Endothelial cell of umbilical vein (primary cell): ENCODE measurements at regions not wholly inside any gene's neighbourhood (a gene's known extent, or its start where the extent isn't known, plus 50 kb on each side); places are given as distances from the start of the nearest gene placed in this dataset.

ENCODE experiments used
- CTCF ChIP-seq, 2 donors: IDR thresholded peaks; 1 replicate in 1 of 2; 2 replicates in 1 of 2; pipeline ENCODE4 v1.5.1; 2011; ENCODE audit warnings: low read length in 2 of 2, mild to moderate bottlenecking in 2 of 2, moderate library complexity in 2 of 2, control low read depth in 1 of 2, inconsistent platforms in 1 of 2, low read depth in 1 of 2; ENCODE audit not compliant: insufficient read depth in 1 of 2; ENCODE audit errors: extremely low read depth in 1 of 2
- EZH2 ChIP-seq: IDR thresholded peaks from 2 replicates; pipeline ENCODE4 v1.6.1; 2012; ENCODE audit warnings: borderline replicate concordance, low read depth, mild to moderate bottlenecking, moderate library complexity, low read length, inconsistent platforms; ENCODE audit not compliant: severe bottlenecking
- POLR2A ChIP-seq: IDR thresholded peaks from 2 replicates; pipeline ENCODE4 v1.6.1; 2012; ENCODE audit warnings: low read depth, mild to moderate bottlenecking, control low read depth, low read length
- POLR2AphosphoS5 ChIP-seq: IDR thresholded peaks from 2 replicates; pipeline ENCODE4 v1.6.1; 2012; ENCODE audit warnings: low read depth, mild to moderate bottlenecking, control low read depth, low read length, moderate library complexity; ENCODE audit not compliant: insufficient read depth

DNA sequence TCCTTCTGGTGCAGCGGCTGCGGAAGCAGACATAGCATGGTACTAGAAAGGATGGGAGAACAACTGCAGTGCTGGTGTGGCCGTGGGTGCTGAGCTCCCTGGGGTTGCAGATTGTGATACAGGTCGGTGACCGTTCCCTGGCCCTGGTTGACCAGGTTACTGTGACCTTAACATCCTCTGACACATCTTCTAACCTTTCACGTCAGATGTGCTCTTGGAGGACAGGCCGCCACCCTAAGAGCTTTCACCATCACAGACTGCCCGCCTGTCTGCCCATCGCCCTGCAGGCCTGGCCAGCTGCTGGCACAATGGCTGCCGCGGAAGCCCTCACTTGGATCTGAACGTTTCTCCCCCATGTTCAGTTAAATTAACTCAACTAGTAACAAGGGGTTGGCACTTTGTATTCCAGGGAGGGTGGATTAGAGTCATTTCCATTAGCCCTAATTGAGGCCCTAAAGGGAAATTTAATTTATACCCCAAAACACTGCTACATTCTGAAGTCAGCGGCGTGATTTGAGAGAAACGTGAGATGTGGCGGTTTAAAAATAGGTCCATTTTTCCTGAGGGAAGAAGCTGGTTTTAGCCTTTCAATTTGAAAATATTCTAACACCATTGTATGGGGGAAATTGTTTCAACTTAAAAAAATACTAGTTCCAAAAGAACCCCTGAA, 443.9 kb upstream of the CDH4 start:
- TF ChIP-seq CTCF (IDR thresholded peaks at IDR 0.05; ENCODE audit: extremely low read depth in 1 of 2, insufficient read depth in 1 of 2, low read depth in 1 of 2, low read length in 2 of 2), result no peak
- no peak for TF ChIP-seq POLR2AphosphoS5
- no peak for TF ChIP-seq POLR2A
- TF ChIP-seq EZH2, result no peak
